Mononuclear cell (primary cell): ENCODE measurements at regions not wholly inside any gene's neighbourhood (a gene's known extent, or its start where the extent isn't known, plus 50 kb on each side); places are given as distances from the start of the nearest gene placed in this dataset.

Experiments
- H3K27me3 ChIP-seq: 2 replicates; pipeline ENCODE4 v1.6.0; 2011; ENCODE audit warnings: low read length, control low read depth; ENCODE audit not compliant: insufficient read depth
- H3K4me1 ChIP-seq: 2 replicates; pipeline ENCODE4 v1.5.1; 2011; ENCODE audit warnings: mild to moderate bottlenecking, low read length, control low read depth; ENCODE audit not compliant: insufficient read depth
- H3K4me3 ChIP-seq: 2 replicates; pipeline ENCODE4 v1.5.1; 2011; ENCODE audit warnings: mild to moderate bottlenecking, low read length, moderate library complexity
- H3K9me3 ChIP-seq: 2 replicates; pipeline ENCODE4 v1.5.1; 2011; ENCODE audit warnings: low read depth, mild to moderate bottlenecking, control low read depth, low read length

DNA sequence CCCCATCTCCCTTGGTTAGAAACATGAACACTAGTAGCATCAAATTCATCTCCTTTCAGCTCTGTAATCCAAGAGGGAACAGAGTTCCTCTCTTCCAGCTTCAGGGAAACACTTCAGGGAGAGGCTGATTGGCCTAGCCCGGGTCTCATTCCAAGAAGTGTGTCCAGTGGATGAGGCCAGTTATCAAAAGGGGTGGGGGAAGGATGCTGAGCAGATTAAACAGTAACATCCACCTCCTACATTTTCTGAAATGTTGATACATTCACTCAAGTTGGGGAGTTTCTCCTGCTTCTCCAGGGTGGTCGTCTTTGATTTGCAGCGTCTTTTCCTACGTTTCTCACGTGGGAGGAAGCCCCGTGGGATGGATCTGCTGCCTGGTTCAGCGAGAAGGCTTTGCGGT lies 62.9 kb upstream of the WSB1 start:
- H3K4me3 ChIP-seq, result no peak overlapping the region
- H3K27me3 ChIP-seq, result no peaks in the 10 kb centered on the region
- no peaks in the 10 kb centered on the region for H3K9me3 ChIP-seq
- peaks cover 15% of the 10 kb centered on the region for H3K4me1 ChIP-seq

DNA sequence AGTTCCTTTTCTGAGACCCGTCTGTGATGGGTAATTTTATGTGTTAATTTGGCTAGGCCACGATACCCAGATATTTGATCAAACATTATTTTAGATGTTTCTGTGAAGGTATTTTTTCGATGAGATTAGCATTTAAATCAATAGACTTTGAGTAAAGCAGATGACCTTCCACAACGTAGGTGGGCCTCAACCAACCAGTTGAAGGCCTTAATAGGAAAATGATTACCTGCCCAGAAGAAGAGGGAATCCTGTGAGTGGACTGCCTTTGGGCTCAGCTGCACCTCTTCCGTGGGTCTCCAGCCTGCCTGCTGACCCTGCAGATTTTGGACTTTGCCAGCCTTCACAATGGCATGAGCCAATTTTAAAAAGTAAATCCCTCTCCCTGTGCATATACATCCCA lies 61.6 kb upstream of the WSB1 start:
- no peaks in the 10 kb centered on the region for H3K9me3 ChIP-seq
- H3K4me3 ChIP-seq, result no peak overlapping the region
- H3K4me1 ChIP-seq, result peaks cover 21% of the 10 kb centered on the region
- no peaks in the 10 kb centered on the region for H3K27me3 ChIP-seq

DNA sequence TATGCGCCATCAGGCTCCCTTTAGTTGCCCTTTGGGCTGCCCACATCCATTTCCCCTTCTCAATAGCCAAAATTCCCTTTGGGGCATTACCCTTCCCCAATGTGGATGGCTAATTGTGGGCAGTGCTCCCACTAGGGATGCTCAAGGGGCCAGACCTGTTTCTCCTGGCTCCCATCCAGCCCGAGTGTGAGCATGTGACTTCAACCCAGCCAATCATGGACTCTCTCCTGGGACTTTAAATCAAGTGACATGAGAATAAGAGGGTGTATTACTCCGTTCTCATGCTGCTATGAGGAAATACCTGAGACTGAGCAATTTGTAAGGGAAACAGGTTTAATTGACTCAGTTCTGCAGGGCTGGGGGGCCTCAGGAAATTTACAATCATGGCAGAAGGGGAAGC lies 60.9 kb upstream of the WSB1 start:
- no peak overlapping the region for H3K4me3 ChIP-seq
- no peaks in the 10 kb centered on the region for H3K27me3 ChIP-seq
- H3K4me1 ChIP-seq, result peaks cover 27% of the 10 kb centered on the region
- H3K9me3 ChIP-seq, result no peaks in the 10 kb centered on the region

DNA sequence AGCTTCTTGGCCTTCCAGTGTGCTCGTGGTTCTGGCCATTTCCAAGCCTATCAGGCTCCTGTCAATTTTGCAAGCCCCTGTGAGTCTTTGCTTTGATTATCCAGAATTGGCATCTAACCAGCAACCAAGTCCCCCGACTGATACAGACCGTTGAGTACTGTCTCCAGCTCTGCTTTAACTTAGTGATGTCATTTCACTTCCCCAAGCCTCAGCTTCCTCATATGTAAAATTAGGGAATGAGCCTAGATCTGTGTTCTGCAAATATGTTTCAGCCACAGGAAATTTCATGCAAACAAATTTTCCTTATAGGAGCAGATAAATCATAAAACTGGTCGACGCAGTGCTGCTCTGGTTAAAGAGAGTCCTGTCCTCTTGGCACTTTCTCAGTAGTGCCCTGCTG lies 60.1 kb upstream of the WSB1 start:
- H3K4me3 ChIP-seq, result no peak overlapping the region
- H3K27me3 ChIP-seq, result no peaks in the 10 kb centered on the region
- peaks cover 34% of the 10 kb centered on the region for H3K4me1 ChIP-seq
- no peaks in the 10 kb centered on the region for H3K9me3 ChIP-seq

DNA sequence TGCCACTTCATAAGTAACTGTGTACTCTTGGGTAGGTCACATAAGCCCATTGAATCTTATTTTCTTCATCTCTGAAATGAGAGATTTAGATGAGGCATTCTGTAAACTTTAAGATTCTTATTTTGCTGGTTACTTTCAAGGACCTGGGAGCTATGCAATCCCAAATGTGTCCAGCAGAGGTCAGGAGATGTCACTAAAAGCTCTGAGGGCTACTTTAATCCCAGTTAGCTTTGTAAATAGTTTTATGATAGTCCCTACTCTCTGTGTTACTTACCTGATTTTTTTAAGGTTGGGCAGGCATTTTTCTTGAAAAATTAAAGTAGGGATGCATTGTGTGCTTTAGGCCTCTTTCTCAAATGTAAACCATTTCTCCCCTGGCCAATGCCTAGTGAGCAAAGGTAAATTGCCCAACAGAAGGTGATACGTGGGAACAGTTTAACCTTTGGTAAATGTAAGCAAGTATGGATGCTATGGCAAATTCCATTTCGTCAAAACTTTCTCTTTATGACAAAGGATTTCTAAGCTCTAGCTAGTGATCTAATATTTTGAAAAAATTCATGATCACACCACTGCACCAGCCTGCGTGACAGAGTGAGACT lies 57.1 kb upstream of the WSB1 start:
- H3K4me1 ChIP-seq, result peaks cover 63% of the 10 kb centered on the region

DNA sequence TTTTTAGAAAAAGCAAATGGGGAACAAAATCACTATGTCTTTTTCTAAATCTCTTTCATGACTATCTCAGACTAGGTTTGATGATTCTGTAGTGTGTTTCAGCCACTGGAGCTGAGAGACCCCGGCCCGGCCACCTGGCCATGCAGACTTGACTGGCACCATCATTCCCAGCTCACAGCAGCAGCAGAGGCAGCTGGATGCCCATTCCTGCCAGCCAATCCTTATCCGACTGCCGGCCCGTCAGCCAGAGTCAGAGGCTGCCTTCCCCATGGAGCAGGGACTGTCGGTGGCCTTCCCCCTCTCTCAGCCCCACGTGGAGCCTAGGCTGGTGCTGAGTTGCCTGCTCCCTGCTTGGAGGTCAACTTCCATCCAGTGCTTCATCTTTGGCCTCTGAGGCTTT lies 56.0 kb upstream of the WSB1 start:
- Histone ChIP-seq H3K9me3 (no peaks in the 10 kb centered on the region), H3K4me3 (no peak overlapping the region), H3K27me3 (no peaks in the 10 kb centered on the region), H3K4me1 (peaks cover 73% of the 10 kb centered on the region)

More for the DNA sequence above, 57.1 kb upstream of the WSB1 start:
- Histone ChIP-seq H3K4me3 (no peak overlapping the region), H3K27me3 (no peaks in the 10 kb centered on the region), H3K9me3 (no peaks in the 10 kb centered on the region)

DNA sequence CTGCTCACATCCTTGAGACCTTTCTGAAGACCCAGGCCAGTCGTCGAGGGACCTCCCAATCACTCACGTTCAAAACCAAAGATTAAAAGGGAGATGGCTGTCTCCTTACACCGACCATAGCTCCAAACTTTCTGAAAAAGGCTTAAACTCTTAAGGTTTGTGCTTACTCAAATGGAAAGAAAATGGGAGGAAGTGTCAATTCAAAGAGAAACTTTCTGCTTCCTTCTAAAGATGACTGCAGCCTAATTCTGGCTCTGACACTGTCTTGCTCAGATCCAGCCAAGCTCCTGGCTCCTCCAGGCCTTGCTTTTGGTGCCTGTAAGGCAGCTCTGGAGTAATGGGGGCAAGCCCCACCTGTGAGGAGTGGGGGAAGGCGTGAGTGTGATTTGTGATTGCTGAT lies 54.9 kb upstream of the WSB1 start:
- no peak overlapping the region for H3K4me3 ChIP-seq
- H3K9me3 ChIP-seq, result no peaks in the 10 kb centered on the region
- H3K4me1 ChIP-seq, result peaks cover 74% of the 10 kb centered on the region
- H3K27me3 ChIP-seq, result no peaks in the 10 kb centered on the region

DNA sequence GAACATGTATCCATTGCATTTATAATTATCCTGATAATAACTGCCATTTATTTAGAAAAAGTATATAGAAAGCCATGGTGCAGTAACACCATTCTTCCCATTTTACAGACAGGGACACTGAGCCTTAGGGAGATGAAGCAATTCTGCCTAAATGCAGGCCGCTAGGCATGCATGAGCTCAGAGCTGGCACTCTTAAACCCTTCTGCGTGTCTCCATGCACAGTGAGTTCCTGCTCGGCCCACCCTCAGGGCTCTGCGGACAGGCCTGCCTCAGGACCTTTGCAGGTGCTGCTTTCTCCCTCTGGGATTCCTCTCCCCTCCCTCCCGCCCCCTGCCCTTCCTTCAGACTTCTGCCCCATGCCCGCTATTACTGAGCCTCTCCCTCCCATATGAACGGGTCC lies 54.3 kb upstream of the WSB1 start:
- peaks cover 75% of the 10 kb centered on the region for H3K4me1 ChIP-seq
- no peaks in the 10 kb centered on the region for H3K9me3 ChIP-seq
- H3K4me3 ChIP-seq, result no peak overlapping the region
- H3K27me3 ChIP-seq, result no peaks in the 10 kb centered on the region

DNA sequence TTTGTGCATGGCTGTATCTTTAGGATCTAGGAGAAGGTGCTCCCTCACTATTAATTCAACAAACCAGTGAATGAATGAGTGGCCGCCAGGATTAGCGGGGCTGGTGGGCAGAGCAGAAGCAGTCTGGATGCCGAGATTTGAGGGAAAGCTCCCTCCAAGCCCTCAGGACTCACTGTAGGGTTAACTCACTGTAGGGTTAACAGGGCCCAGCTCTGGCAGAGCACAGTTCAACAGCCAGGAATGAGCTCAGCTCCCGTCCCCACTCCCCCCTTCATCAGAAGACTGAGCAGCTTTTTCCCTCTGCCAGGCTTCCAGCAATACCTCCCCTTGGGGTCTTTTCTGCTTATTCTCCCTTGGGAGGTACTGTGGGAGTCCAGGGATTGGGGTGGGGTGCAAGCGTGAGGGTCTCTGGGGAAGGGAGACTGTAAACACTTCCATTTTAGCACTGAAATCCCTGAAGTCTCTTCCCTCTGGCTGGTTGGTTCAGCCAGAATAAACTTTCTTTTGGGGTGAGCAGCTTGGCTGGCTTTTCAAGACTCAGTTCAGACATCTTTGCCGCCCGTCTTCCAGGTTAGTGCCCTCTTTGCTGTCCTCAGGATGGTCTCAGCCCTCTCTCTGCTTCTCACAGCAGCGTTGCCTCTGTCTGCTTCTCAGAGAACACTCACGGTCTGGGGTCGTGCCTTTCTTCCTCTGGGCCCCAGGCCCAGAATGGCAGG lies 53.7 kb upstream of the WSB1 start:
- H3K27me3 ChIP-seq, result no peaks in the 10 kb centered on the region
- no peak overlapping the region for H3K4me3 ChIP-seq
- no peaks in the 10 kb centered on the region for H3K9me3 ChIP-seq
- H3K4me1 ChIP-seq, result peaks cover 81% of the 10 kb centered on the region

DNA sequence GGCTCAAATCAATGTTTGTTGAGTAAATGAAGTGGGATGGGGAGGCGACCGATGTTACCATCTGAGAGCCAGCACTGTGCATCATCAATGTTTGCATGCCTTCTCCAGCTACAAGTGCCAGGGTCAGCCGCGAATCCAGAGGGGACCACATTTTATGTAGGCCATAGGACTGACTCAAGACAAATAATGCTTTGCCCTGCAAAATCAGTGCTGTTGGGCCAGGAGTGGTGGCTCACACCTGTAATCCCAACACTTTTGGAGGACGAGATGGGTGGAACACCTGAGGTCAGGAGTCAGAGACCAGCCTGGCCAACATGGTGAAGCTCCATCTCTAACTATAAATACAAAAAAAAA lies 53.1 kb upstream of the WSB1 start:
- no peak overlapping the region for H3K4me3 ChIP-seq
- H3K9me3 ChIP-seq, result no peaks in the 10 kb centered on the region
- no peaks in the 10 kb centered on the region for H3K27me3 ChIP-seq
- H3K4me1 ChIP-seq, result peaks cover 86% of the 10 kb centered on the region

DNA sequence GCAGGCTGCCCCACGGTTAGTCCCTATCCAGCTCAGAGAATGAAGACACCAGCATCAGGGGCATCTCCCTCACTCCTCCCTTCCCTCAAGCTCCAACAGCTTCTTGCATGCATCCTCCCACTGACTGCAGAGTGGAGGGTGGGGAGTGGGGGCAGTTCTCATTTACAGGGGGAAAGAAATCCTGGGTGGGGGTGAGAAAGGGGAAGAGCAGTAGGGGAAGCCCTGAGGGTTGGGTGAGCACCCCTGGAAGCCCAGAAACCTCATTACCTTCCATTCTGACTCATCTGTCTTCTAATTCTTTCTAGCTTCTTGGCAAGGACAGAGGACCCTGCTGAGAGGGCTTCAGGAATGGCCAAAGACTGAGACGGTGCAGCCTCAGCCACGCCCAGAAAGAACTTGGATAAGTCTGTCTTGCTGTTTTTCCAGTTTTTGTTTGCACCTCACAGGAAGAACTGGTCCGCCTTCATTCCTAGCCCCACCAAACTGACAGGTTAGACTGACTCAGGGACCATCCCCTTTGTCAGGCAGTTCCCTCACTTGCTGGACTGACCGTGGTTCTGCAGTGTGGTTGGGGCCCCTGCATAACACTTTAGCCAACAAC lies 52.5 kb upstream of the WSB1 start:
- Histone ChIP-seq H3K9me3 (no peaks in the 10 kb centered on the region), H3K4me1 (peaks cover 93% of the 10 kb centered on the region), H3K4me3 (no peak overlapping the region), H3K27me3 (no peaks in the 10 kb centered on the region)

DNA sequence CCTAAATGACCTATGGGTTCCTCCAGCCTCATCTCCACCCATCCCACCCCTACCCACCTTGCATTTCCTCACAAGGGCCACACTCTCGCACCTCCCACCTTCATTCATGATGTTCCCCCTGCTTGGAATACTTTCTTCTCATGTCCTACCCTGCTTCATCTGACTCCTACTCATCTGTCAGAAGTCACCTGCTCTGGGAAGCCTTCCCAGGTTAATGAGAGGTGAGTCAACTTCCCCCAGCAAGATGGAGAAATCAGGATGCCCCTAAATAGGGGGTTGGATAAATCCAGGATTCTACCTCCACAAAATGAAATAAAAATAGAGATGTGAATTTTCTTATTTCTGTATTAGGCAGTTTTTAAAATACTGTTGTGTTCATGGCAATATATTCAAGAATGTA lies 51.0 kb upstream of the WSB1 start:
- Histone ChIP-seq H3K27me3 (no peaks in the 10 kb centered on the region), H3K4me3 (no peak overlapping the region), H3K9me3 (no peaks in the 10 kb centered on the region), H3K4me1 (peaks cover 96% of the 10 kb centered on the region)

DNA sequence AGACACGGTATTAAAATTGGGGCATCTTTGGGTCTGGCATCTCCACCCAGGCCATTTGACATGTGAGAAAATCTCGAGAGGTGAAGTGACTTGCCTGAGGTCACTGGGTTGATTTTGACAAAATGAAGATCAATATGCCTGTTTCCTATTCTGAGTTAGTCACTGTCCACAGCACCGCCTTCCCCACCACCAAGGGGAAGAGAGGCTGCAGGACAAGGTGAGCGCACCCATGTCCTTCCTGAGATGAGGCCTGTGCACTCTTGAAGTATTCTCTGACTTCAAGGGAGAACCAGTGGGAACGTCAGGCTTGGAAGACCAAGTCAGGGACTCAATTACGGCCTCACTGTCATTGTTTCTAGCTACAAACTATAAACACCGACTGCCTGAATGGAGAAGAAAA lies 49.9 kb upstream of the WSB1 start:
- Histone ChIP-seq H3K4me3 (no peak overlapping the region), H3K27me3 (no peaks in the 10 kb centered on the region), H3K9me3 (no peaks in the 10 kb centered on the region), H3K4me1 (peaks cover 86% of the 10 kb centered on the region)
